Stimulated activated memory B cell treated with anti-CD40 and anti-IgM and Interleukin-4, amounts not matched to agents 10 μg/mL and 1 μg/mL and 100 μg/mL, for 72 hours (primary cell): ENCODE measurements at regions not wholly inside any gene's neighbourhood (a gene's known extent, or its start where the extent isn't known, plus 50 kb on each side); places are given as distances from the start of the nearest gene placed in this dataset.

Source experiments
- ATAC-seq: fragments of 150-1000 bp; cut with Tn5 transposase; 2 replicates; pipeline ENCODE4 v1.10.0; 2021
- H3K27ac Mint-ChIP-seq: one replicate; pipeline ENCODE4 v1.8.0; 2022; ENCODE audit warnings: mild to moderate bottlenecking, mixed read lengths
- H3K27me3 Mint-ChIP-seq: one replicate; pipeline ENCODE4 v1.8.0; 2022; ENCODE audit warnings: mixed read lengths
- H3K36me3 Mint-ChIP-seq: one replicate; pipeline ENCODE4 v1.8.0; 2022; ENCODE audit warnings: mixed read lengths
- H3K4me1 Mint-ChIP-seq: one replicate; pipeline ENCODE4 v1.8.0; 2022; ENCODE audit warnings: mixed read lengths
- H3K4me3 Mint-ChIP-seq: one replicate; pipeline ENCODE4 v1.8.0; 2022; ENCODE audit warnings: mild to moderate bottlenecking, moderate library complexity, mixed read lengths
- H3K9me3 Mint-ChIP-seq: one replicate; pipeline ENCODE4 v1.8.0; 2022; ENCODE audit warnings: mixed read lengths

DNA sequence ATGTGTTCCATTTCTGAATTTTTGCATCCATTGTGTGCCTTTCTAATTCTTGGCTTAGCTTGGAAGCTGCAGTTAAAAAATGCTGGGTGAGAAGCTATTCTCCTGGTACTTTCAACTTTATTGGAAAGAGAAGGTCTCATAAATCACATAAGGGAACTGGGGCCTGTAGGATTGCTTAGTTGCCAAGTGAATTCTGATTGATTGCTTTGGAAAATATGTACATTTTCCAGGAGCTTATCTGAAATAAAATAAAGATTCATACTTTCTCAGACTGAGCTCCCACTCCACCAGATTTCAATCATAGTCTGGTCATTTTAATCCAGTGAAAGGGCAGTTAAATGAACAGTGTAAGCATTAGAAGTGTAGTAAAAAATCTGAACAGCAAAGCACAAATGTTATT is 50.0 kb upstream of the PRICKLE1 start:
- ATAC-seq, result no peak
- peaks cover 10% of the 10 kb centered on the region for H3K27me3 Mint-ChIP-seq
- H3K4me3 Mint-ChIP-seq, result no peak overlapping the region

More for the DNA sequence above, 50.0 kb upstream of the PRICKLE1 start:
- Mint-ChIP-seq H3K4me1 (no peaks in the 10 kb centered on the region), H3K9me3 (no peaks in the 10 kb centered on the region), H3K27ac (no peak overlapping the region), H3K36me3 (no peaks in the 10 kb centered on the region)
